ENCODE measurements at regions not wholly inside any gene's neighbourhood (a gene's known extent, or its start where the extent isn't known, plus 50 kb on each side); places are given as distances from the start of the nearest gene placed in this dataset.

- Histone ChIP-seq H4K20me1 (ENCODE audit: control insufficient read depth, extremely low read depth, insufficient read depth, low read length) (no peaks in the 10 kb centered on the region), H3K27ac (ENCODE audit: insufficient read depth, low read length) (no peak overlapping the region), H3K4me1 (ENCODE audit: control insufficient read depth, extremely low read depth, insufficient read depth, low read length) (no peaks in the 10 kb centered on the region), H3K9me3 (ENCODE audit: control insufficient read depth, insufficient read depth, low read depth, low read length) (no peaks in the 10 kb centered on the region), H3K9ac (ENCODE audit: insufficient read depth, low read length) (no peak overlapping the region), H3K4me2 (ENCODE audit: extremely low read depth, insufficient read depth, low read length) (no peak overlapping the region), H3K36me3 (ENCODE audit: control insufficient read depth, insufficient read depth, low read length) (no peaks in the 10 kb centered on the region), H3K4me3 (replicated peaks in 1 of 4; ENCODE audit: control extremely low read depth in 1 of 4, insufficient read depth in 1 of 4, low read depth in 3 of 4, low read length in 4 of 4) (no peak overlapping the region), H3K79me2 (ENCODE audit: control insufficient read depth, insufficient read depth, low read length) (no peaks in the 10 kb centered on the region), H2AFZ (ENCODE audit: low read length) (no peak overlapping the region), H3K27me3 (ENCODE audit: control insufficient read depth, insufficient read depth, low read length) (no peaks in the 10 kb centered on the region)
- no peak for DNase-seq (ENCODE audit: low read depth in 2 of 2)
- TF ChIP-seq EZH2 (IDR thresholded peaks at IDR 0.05; ENCODE audit: low read length, missing control alignments) (no peak), CTCF (conservative IDR thresholded peaks at IDR 0.05 in 1 of 2, IDR thresholded peaks at IDR 0.05 in 1 of 2; ENCODE audit: low read depth in 1 of 2, low read length in 2 of 2) (no peak)
Observed at GRCh38 chr15:91779960-91780359, 73.5 kb upstream of the SLCO3A1 start.

GRCh38 chr15:91780387-91780786 is 73.1 kb upstream of the SLCO3A1 start:
- DNase-seq (ENCODE audit: low read depth in 2 of 2), result no peak
- TF ChIP-seq CTCF (conservative IDR thresholded peaks at IDR 0.05 in 1 of 2, IDR thresholded peaks at IDR 0.05 in 1 of 2; ENCODE audit: low read depth in 1 of 2, low read length in 2 of 2) (no peak), EZH2 (IDR thresholded peaks at IDR 0.05; ENCODE audit: low read length, missing control alignments) (no peak)
- H3K36me3 ChIP-seq (ENCODE audit: control insufficient read depth, insufficient read depth, low read length), result no peaks in the 10 kb centered on the region

GRCh38 chr15:91782221-91782620 is 71.3 kb upstream of the SLCO3A1 start:
- Histone ChIP-seq H2AFZ (ENCODE audit: low read length) (no peak overlapping the region), H3K79me2 (ENCODE audit: control insufficient read depth, insufficient read depth, low read length) (no peaks in the 10 kb centered on the region), H3K4me2 (ENCODE audit: extremely low read depth, insufficient read depth, low read length) (no peak overlapping the region), H3K27ac (ENCODE audit: insufficient read depth, low read length) (no peak overlapping the region), H3K4me3 (replicated peaks in 1 of 4; ENCODE audit: control extremely low read depth in 1 of 4, insufficient read depth in 1 of 4, low read depth in 3 of 4, low read length in 4 of 4) (no peak overlapping the region), H3K27me3 (ENCODE audit: control insufficient read depth, insufficient read depth, low read length) (no peaks in the 10 kb centered on the region), H3K36me3 (ENCODE audit: control insufficient read depth, insufficient read depth, low read length) (no peaks in the 10 kb centered on the region), H3K9me3 (ENCODE audit: control insufficient read depth, insufficient read depth, low read depth, low read length) (no peaks in the 10 kb centered on the region), H4K20me1 (ENCODE audit: control insufficient read depth, extremely low read depth, insufficient read depth, low read length) (no peaks in the 10 kb centered on the region), H3K4me1 (ENCODE audit: control insufficient read depth, extremely low read depth, insufficient read depth, low read length) (no peaks in the 10 kb centered on the region), H3K9ac (ENCODE audit: insufficient read depth, low read length) (no peak overlapping the region)
- DNase-seq (ENCODE audit: low read depth in 2 of 2), result no peak
- TF ChIP-seq CTCF (conservative IDR thresholded peaks at IDR 0.05 in 1 of 2, IDR thresholded peaks at IDR 0.05 in 1 of 2; ENCODE audit: low read depth in 1 of 2, low read length in 2 of 2), result no peak
- no peak for TF ChIP-seq EZH2 (IDR thresholded peaks at IDR 0.05; ENCODE audit: low read length, missing control alignments)

More at GRCh38 chr15:91780387-91780786, 73.1 kb upstream of the SLCO3A1 start:
- Histone ChIP-seq H3K4me2 (ENCODE audit: extremely low read depth, insufficient read depth, low read length) (no peak overlapping the region), H3K4me1 (ENCODE audit: control insufficient read depth, extremely low read depth, insufficient read depth, low read length) (no peaks in the 10 kb centered on the region), H3K79me2 (ENCODE audit: control insufficient read depth, insufficient read depth, low read length) (no peaks in the 10 kb centered on the region), H3K9ac (ENCODE audit: insufficient read depth, low read length) (no peak overlapping the region), H3K27ac (ENCODE audit: insufficient read depth, low read length) (no peak overlapping the region), H3K27me3 (ENCODE audit: control insufficient read depth, insufficient read depth, low read length) (no peaks in the 10 kb centered on the region), H3K4me3 (replicated peaks in 1 of 4; ENCODE audit: control extremely low read depth in 1 of 4, insufficient read depth in 1 of 4, low read depth in 3 of 4, low read length in 4 of 4) (no peak overlapping the region), H2AFZ (ENCODE audit: low read length) (no peak overlapping the region), H3K9me3 (ENCODE audit: control insufficient read depth, insufficient read depth, low read depth, low read length) (no peaks in the 10 kb centered on the region), H4K20me1 (ENCODE audit: control insufficient read depth, extremely low read depth, insufficient read depth, low read length) (no peaks in the 10 kb centered on the region)
